ENCODE measurements at regions not wholly inside any gene's neighbourhood (a gene's known extent, or its start where the extent isn't known, plus 50 kb on each side); places are given as distances from the start of the nearest gene placed in this dataset.

DNA sequence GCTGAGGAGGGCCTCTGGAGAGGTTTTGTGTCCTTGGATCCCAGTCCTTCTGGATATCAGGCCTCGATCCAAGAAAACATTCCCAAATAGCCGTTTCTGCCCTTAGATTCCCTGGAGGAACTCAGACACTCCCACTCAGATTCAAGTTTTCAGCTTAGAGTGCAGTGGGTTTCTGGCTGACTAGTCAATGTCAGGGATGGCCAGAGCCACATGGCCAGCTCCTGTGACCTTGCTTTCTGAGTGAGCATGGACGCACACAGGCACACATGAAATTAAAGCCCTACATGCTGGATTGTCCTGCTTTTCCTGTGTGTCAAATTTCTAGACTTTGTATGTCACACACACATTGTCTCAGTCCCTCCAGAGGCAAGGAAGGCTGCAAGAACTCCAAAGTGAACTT lies 86.2 kb downstream of the TNFAIP2 start:
- intact Hi-C loops (cut with micrococcal nuclease): no loop called here
- peaks cover 41% of the 10 kb centered on the region for H3K27me3 Mint-ChIP-seq (ENCODE audit: low read depth)
- no peak overlapping the region for H3K4me3 Mint-ChIP-seq
- H3K9me3 Mint-ChIP-seq: peaks cover 9% of the 10 kb centered on the region
- no peaks in the 10 kb centered on the region for H3K4me1 Mint-ChIP-seq (ENCODE audit: low read depth)
- no peaks in the 10 kb centered on the region for H3K36me3 Mint-ChIP-seq (ENCODE audit: low read depth)
- H3K27ac Mint-ChIP-seq: no peak overlapping the region
- CTCF ChIA-PET: no interaction called here
- DNase-seq: no peak

DNA sequence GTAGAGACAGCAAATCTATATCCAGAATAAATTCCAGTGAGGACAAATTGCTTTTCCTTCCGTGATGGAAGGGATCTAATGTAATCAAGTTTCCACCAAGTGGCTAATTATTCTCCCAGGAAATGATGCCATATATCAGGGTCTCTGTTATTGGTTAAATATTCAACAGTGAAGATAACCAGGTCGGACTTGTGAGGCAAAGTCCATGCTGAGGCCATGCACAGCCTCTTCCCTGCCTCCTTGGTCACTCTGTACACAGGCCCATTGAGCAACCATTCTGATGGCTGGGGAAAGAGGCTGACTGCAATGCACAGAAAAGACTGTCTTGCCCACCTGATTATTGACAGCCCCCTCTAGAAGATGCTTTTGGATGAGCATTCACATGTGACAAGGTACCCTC lies 90.1 kb downstream of the TNFAIP2 start:
- H3K4me1 Mint-ChIP-seq (ENCODE audit: low read depth): no peaks in the 10 kb centered on the region
- no peaks in the 10 kb centered on the region for H3K36me3 Mint-ChIP-seq (ENCODE audit: low read depth)
- H3K9me3 Mint-ChIP-seq: no peaks in the 10 kb centered on the region
- CTCF ChIA-PET: no interaction called here
- intact Hi-C loops (cut with micrococcal nuclease): no loop called here
- DNase-seq: no peak
- H3K4me3 Mint-ChIP-seq: no peak overlapping the region
- no peak overlapping the region for H3K27ac Mint-ChIP-seq
- peaks cover 43% of the 10 kb centered on the region for H3K27me3 Mint-ChIP-seq (ENCODE audit: low read depth)

DNA sequence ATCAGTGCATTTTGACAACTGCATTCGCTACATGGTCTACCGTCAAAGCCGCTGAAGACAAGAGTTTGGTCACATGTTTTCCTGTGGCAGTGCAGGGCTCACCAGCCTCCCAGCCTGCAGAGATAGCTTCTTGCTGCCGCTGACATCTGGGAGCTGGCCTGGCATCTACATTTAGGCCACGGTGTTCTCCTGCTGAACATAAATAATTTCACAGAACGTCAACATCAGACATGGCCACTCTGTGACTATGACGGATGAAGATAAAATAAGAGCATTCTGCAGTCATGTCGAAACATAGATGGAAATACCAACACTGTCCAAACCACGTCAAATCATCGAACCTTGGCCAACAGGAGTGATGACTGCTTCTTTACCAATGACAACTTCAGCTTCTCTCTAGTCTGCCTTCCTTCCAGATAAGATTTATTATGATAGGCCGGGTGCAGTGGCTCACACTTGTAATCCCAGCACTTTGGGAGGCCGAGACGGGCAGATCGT lies 91.2 kb downstream of the TNFAIP2 start:
- Mint-ChIP-seq H3K27ac (no peak overlapping the region), H3K4me1 (ENCODE audit: low read depth) (peaks cover 1% of the 10 kb centered on the region), H3K9me3 (no peaks in the 10 kb centered on the region), H3K4me3 (no peak overlapping the region), H3K36me3 (ENCODE audit: low read depth) (no peaks in the 10 kb centered on the region), H3K27me3 (ENCODE audit: low read depth) (peaks cover 40% of the 10 kb centered on the region)
- intact Hi-C loops (cut with micrococcal nuclease): no loop called here
- CTCF ChIA-PET: interaction anchor here (1.0 kb wide), 1 partner anchor 78 kb away, joined by 6 read pairs; no protein-coding TSS in a partner anchor
- no peak for DNase-seq

DNA sequence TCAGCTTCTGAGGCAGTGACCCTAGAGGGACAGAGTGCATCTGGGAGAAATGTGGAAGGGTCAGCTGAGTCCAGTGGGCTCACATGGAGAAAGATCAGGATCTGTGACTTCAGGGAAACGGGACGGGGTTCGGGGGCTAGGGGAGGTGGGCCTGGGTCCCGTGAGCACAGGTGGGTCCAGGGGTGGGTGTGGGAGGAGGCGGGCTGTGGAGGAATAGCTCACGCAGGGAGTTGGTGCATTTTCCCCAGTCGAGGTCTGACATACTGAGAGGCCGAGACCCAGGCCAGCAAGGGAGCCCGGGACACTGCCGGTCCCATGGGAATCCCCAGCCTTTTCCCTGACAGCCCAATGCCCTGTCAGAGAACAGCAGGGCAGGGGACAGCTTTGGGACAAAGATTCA lies 93.1 kb downstream of the TNFAIP2 start:
- Mint-ChIP-seq H3K9me3 (no peaks in the 10 kb centered on the region), H3K4me1 (ENCODE audit: low read depth) (peaks cover 7% of the 10 kb centered on the region), H3K4me3 (no peak overlapping the region), H3K36me3 (ENCODE audit: low read depth) (no peaks in the 10 kb centered on the region), H3K27ac (no peak overlapping the region), H3K27me3 (ENCODE audit: low read depth) (peaks cover 38% of the 10 kb centered on the region)
- intact Hi-C loops (cut with micrococcal nuclease): no loop called here
- DNase-seq: no peak
- CTCF ChIA-PET: no interaction called here

DNA sequence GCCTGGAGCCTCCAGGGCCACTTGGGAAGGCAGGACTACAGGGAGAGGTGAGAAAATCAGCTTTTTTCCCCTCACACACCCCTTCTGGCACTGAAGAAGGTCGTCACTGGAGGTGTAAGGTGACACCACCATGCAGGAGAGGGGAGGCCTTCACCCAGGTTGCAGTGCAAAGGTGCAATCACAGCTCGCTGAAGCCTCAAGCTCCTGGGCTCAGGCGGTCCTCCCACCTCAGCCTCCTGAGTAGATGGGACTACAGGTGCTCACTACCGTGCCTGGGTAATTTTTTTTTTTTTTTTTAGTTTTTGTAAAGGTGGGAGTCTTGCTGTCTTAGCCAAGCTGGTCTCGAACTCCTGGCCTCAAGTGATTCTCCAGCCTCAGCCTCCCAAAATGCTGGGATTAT lies 93.6 kb downstream of the TNFAIP2 start:
- DNase-seq: no peak
- Mint-ChIP-seq H3K27me3 (ENCODE audit: low read depth) (peaks cover 40% of the 10 kb centered on the region), H3K4me3 (no peak overlapping the region), H3K9me3 (no peaks in the 10 kb centered on the region), H3K27ac (no peak overlapping the region), H3K4me1 (ENCODE audit: low read depth) (peaks cover 7% of the 10 kb centered on the region), H3K36me3 (ENCODE audit: low read depth) (no peaks in the 10 kb centered on the region)
- intact Hi-C loops (cut with micrococcal nuclease): no loop called here
- CTCF ChIA-PET: interaction anchor here (1.1 kb wide), 1 partner anchor 112 kb away, joined by 5 read pairs; no protein-coding TSS in a partner anchor

DNA sequence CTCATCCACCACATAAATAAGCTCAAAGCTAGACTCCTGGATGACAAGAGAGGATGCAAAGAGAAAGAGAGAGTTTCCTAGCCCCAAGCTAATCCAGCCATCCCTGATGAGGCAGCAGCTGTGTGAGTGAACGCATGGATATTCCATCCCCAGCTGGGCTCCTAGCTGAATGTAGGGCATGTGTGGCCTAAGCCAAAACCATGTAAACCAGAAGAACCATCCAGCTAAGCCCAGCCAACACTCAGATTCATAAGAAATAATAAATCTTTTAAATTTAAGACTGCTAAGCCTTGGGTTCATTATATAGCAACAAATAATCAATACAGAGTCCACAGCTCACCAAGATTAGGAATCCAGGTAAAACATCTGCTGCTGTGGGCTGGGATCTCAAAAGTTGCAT lies 94.3 kb downstream of the TNFAIP2 start:
- intact Hi-C loops (cut with micrococcal nuclease): no loop called here
- H3K4me3 Mint-ChIP-seq: no peak overlapping the region
- DNase-seq: no peak
- no peaks in the 10 kb centered on the region for H3K9me3 Mint-ChIP-seq
- peaks cover 38% of the 10 kb centered on the region for H3K27me3 Mint-ChIP-seq (ENCODE audit: low read depth)
- no peak overlapping the region for H3K27ac Mint-ChIP-seq
- peaks cover 7% of the 10 kb centered on the region for H3K4me1 Mint-ChIP-seq (ENCODE audit: low read depth)
- no peaks in the 10 kb centered on the region for H3K36me3 Mint-ChIP-seq (ENCODE audit: low read depth)
- CTCF ChIA-PET: interaction anchor here (1.1 kb wide), 1 partner anchor 113 kb away, joined by 5 read pairs; no protein-coding TSS in a partner anchor

DNA sequence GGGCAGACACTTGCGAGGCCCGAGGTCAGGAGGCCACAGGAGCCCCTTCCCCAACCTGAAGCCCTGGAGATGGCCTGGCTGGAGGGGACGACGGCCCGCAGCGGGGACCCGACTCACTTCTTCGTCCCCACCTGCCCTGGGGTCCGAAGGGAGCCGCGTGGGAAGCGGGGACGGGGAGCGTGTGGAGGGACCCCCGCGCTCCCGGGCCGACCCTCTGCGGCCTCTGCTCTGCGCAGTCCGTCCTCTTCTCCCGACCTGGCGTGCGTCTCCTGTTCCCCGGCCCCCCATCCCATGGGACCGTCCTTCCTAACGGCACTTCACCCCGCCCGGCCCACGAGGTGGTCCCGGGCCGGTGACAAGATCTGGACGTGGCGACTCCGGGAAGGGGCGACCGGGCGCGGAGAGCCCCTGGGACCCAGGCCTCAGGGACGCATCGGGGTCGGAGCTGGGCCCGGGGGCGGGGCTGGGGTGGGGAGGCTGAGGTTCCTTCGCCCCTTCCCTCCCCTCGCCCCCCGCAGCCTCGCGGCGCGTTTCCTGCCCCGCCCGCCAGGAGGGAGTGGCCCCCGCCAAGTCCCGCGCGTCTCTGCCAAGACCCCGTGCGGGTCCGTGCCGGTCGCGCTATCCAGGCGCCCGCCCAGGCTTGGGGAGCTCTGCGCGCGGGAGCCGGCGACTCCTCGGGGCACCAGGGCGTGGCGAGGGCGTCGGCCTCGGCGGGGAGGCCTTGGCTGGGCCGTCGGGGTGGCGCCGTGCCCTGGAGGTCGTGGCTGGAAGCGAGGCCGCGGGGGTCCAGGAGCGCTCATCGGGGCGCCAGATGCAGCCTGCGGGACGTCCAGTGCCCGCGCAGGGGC lies 97.1 kb downstream of the TNFAIP2 start:
- Mint-ChIP-seq H3K4me1 (ENCODE audit: low read depth) (peaks cover 7% of the 10 kb centered on the region), H3K9me3 (no peaks in the 10 kb centered on the region), H3K27ac (no peak overlapping the region), H3K27me3 (ENCODE audit: low read depth) (peaks cover 47% of the 10 kb centered on the region), H3K36me3 (ENCODE audit: low read depth) (no peaks in the 10 kb centered on the region), H3K4me3 (no peak overlapping the region)
- DNase-seq: no peak
- CTCF ChIA-PET: no interaction called here
- intact Hi-C loops (cut with micrococcal nuclease): no loop called here

DNA sequence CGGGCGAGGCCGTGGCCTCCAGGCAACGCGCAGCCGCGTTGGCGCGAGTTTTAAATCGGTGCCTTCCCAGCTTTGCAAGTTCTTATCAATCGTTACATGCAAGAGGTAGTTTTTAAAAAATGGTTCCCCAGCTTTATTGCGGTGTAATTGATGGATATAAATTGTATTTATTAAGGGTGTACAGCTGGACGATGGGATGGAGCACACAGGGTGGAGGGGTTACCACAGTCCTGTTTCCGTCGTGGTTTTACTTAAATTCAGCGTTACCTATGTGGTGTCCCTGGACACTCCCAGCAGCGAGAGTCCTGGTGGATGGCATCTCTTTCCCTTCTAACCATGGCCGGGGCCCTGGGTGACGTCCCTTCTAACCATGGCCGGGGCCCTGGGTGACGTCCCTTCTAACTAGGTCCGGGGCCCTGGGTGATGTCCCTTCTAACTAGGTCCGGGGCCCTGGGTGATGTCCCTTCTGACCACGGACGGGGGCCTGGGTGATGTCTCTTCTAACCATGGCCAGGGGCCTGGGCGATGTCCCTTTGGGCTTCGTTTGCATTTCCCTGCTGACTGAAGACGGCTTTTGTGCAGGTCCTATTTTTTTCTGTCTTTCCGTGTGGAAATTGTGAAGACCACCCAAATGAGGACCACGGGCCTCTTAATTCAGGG lies 97.9 kb downstream of the TNFAIP2 start:
- CTCF ChIA-PET: no interaction called here
- no peak overlapping the region for H3K27ac Mint-ChIP-seq
- no peaks in the 10 kb centered on the region for H3K9me3 Mint-ChIP-seq
- peaks cover 43% of the 10 kb centered on the region for H3K27me3 Mint-ChIP-seq (ENCODE audit: low read depth)
- H3K36me3 Mint-ChIP-seq (ENCODE audit: low read depth): no peaks in the 10 kb centered on the region
- H3K4me1 Mint-ChIP-seq (ENCODE audit: low read depth): peaks cover 7% of the 10 kb centered on the region
- intact Hi-C loops (cut with micrococcal nuclease): no loop called here
- DNase-seq: no peak
- no peak overlapping the region for H3K4me3 Mint-ChIP-seq

DNA sequence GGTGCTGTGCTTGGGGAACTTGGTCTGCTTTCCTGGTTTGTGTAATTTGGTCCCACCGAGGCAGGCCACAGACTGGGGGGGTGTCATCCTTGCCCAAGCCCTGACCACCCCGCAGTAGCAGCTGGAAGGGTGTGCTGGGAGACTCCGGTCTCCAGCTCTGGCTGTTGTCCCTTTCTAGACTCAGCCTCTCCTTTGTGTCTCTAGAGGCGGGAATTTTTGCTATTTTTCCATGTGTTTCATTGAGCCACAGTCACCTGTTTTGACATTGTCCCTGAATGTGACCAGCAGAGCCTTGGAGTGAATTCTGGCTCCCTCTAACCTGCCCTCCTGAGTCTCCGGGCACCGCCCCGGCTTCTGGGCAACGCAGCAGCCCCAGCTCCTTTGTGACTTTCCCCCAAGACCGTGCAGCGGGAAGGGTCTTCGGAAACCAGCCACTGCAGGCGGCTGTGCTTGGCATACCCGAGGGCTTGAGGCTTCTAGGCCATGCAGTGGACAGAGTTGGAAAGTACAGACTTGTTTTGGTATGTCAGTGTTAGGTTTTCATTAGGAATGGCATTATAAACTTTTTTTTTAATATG lies 98.6 kb downstream of the TNFAIP2 start:
- intact Hi-C loops (cut with micrococcal nuclease): no loop called here
- peaks cover 47% of the 10 kb centered on the region for H3K27me3 Mint-ChIP-seq (ENCODE audit: low read depth)
- peaks cover 7% of the 10 kb centered on the region for H3K4me1 Mint-ChIP-seq (ENCODE audit: low read depth)
- H3K36me3 Mint-ChIP-seq (ENCODE audit: low read depth): no peaks in the 10 kb centered on the region
- no peak for DNase-seq
- CTCF ChIA-PET: no interaction called here
- H3K9me3 Mint-ChIP-seq: no peaks in the 10 kb centered on the region
- H3K27ac Mint-ChIP-seq: no peak overlapping the region
- H3K4me3 Mint-ChIP-seq: no peak overlapping the region

DNA sequence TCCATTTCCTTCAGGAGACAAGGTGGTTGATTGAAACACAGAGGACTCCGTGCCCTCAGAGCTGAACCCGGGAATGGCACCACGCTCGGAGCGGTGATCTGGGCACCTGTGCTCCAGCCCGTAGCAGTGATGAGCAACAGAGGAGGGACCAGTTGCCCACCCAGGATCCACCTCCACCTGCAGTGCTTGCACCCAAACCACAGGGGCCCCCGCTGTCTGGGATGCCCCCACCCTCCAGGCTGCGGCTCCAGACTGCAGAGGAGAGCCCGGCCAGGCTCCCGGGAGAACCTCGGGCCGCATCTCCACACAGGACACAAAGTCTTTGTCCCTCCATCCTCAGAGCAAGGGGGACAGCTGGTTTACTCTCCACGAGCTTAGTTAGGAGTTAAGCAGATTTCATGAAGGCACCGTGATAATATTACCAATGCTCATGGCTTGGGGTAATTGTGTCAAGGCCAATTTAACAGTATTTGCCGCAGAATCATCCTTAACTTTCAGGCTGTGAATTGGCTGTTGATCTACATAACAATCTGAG lies 100.6 kb downstream of the TNFAIP2 start:
- Mint-ChIP-seq H3K36me3 (ENCODE audit: low read depth) (no peaks in the 10 kb centered on the region), H3K4me1 (ENCODE audit: low read depth) (peaks cover 7% of the 10 kb centered on the region), H3K4me3 (no peak overlapping the region), H3K9me3 (no peaks in the 10 kb centered on the region), H3K27me3 (ENCODE audit: low read depth) (peaks cover 42% of the 10 kb centered on the region), H3K27ac (no peak overlapping the region)
- intact Hi-C loops (cut with micrococcal nuclease): no loop called here
- DNase-seq: no peak
- CTCF ChIA-PET: no interaction called here

DNA sequence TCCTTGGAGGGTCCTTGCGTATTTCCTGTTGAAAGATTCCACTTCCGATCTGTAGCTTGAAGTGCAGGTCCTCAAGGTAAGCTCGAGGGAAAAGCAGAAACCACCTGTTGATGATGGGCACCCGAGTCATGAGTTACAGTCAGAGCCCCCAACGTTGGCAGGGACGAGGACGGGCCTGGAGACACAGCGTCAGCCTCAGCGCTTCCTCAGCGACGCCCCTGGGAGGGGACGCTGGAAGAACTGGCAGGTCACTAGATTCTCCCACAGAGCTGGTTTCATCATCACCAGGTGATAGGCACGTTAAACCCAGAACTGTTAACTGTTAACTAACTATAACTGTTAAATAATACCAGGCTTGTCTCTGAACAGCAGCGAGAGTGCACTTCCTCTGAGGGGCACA lies 101.8 kb downstream of the TNFAIP2 start:
- DNase-seq: no peak
- Mint-ChIP-seq H3K36me3 (ENCODE audit: low read depth) (no peaks in the 10 kb centered on the region), H3K27me3 (ENCODE audit: low read depth) (peaks cover 35% of the 10 kb centered on the region), H3K9me3 (no peaks in the 10 kb centered on the region), H3K4me1 (ENCODE audit: low read depth) (peaks cover 3% of the 10 kb centered on the region), H3K27ac (no peak overlapping the region), H3K4me3 (no peak overlapping the region)
- intact Hi-C loops (cut with micrococcal nuclease): no loop called here
- CTCF ChIA-PET: no interaction called here

DNA sequence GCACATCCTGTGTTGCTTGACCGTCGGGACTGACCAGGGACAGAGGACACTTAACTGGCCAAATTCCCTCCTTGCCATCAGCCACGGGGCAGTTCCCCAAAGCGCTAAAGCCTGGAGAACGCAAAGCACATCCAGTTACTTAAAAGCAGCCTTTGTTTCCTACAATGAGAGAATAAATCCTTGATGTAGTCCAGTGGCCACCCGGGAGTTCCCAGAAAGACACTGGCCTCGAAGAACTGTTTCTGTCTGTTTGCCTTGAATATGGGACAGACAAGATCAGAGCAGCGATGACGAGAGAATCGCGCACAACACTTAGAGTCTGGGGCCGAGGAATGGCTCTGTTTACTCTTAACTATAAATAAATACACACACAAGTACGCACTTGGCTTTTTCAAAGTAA lies 102.2 kb downstream of the TNFAIP2 start:
- Mint-ChIP-seq H3K4me3 (no peak overlapping the region), H3K27ac (no peak overlapping the region), H3K36me3 (ENCODE audit: low read depth) (no peaks in the 10 kb centered on the region), H3K4me1 (ENCODE audit: low read depth) (peaks cover 3% of the 10 kb centered on the region), H3K9me3 (no peaks in the 10 kb centered on the region), H3K27me3 (ENCODE audit: low read depth) (peaks cover 35% of the 10 kb centered on the region)
- no peak for DNase-seq
- intact Hi-C loops (cut with micrococcal nuclease): no loop called here
- CTCF ChIA-PET: interaction anchor here (0.7 kb wide), 1 partner anchor 97 kb away, joined by 3 read pairs; no protein-coding TSS in a partner anchor
